K562 (cell line): ENCODE measurements at regions not wholly inside any gene's neighbourhood (a gene's known extent, or its start where the extent isn't known, plus 50 kb on each side); places are given as distances from the start of the nearest gene placed in this dataset.
"Not testable (repeated sequence)": the region's sequence is repeated elsewhere in the genome, so short reads cannot be mapped to it uniquely, and the experiment has no call there.

Experiments used
- ATAC-seq: fragments of 200-7000 bp; cut with Tn5 transposase; 3 replicates; pipeline ENCODE4 v1.9.1; 2020; ENCODE audit warnings: moderate library complexity
- BruUV-seq: library from RNA; stranded (reverse); fragments of 400-500 nt; replicated peaks from 2 replicates; lab custom pipeline; 2021; lab: Mats Ljungman, UMichigan
- CTCF ChIA-PET: fragments of 300-600 bp; formaldehyde crosslinking; extraction: SDS; loops from one replicate; lab custom pipeline; 2021; ENCODE audit warnings: low intra/inter-chr PET ratio; lab: Yijun Ruan, JAX
- POLR2A ChIA-PET: fragments of 300-600, 350-650 bp; sonication (Branson Sonifier 250); formaldehyde crosslinking; extraction: SDS; loops from one replicate; lab custom pipeline; 2021; ENCODE audit warnings: antibody characterized with exemption, inconsistent platforms; lab: Yijun Ruan, JAX
- DNase-seq, 4 experiments: peaks; one replicate each; pipeline versions ENCODE4 v3.0.0 to v3.0.0-alpha.2; 2011 to 2018; ENCODE audit warnings: low spot score in 3 of 4, mixed read lengths in 3 of 4; ENCODE audit errors: extremely low read depth in 1 of 4
- FAIRE-seq: peaks from 2 replicates; lab custom pipeline; 2011; peaks lifted over from hg19 to GRCh38; lab: Jason Lieb, UNC
- H2AFZ ChIP-seq: 2 replicates; pipeline ENCODE4 v1.6.0; 2011; ENCODE audit warnings: low read depth, low read length, control low read depth, inconsistent platforms
- H3K27ac ChIP-seq: fragments of 200-600 bp; 3 replicates; pipeline ENCODE4 v1.8.0; 2011; ENCODE audit warnings: low read depth, mild to moderate bottlenecking, control low read depth, inconsistent platforms, low read length, moderate library complexity, mixed read lengths; ENCODE audit errors: extremely low read depth
- H3K27me3 ChIP-seq, 2 experiments: fragments of 300-600 bp in 1 of 2; 2 replicates in 1 of 2; 3 replicates in 1 of 2; pipeline versions ENCODE4 v1.6.0 to v1.8.0; 2011; ENCODE audit warnings: inconsistent platforms in 2 of 2, low read length in 2 of 2, mild to moderate bottlenecking in 1 of 2, mixed read lengths in 1 of 2, moderate library complexity in 1 of 2; ENCODE audit not compliant: control insufficient read depth in 2 of 2, insufficient read depth in 2 of 2
- H3K36me3 ChIP-seq: fragments of 300-600 bp; 3 replicates; pipeline ENCODE4 v1.8.0; 2011; ENCODE audit warnings: mild to moderate bottlenecking, low read length, inconsistent platforms; ENCODE audit not compliant: control insufficient read depth, insufficient read depth
- H3K4me1 ChIP-seq, 2 experiments: fragments of 200-600 bp in 1 of 2; replicated peaks in 1 of 2; 2 replicates in 1 of 2; 3 replicates in 1 of 2; pipeline versions ENCODE4 v1.5.1 to v1.8.0; 2011; ENCODE audit warnings: inconsistent platforms in 2 of 2, low read length in 2 of 2, mild to moderate bottlenecking in 1 of 2, mixed read lengths in 1 of 2, moderate library complexity in 1 of 2; ENCODE audit not compliant: control insufficient read depth in 2 of 2, insufficient read depth in 2 of 2
- H3K4me2 ChIP-seq: 2 replicates; pipeline ENCODE4 v1.6.1; 2011; ENCODE audit warnings: low read length, control low read depth, inconsistent platforms, mixed read lengths; ENCODE audit not compliant: insufficient read depth
- H3K4me3 ChIP-seq: fragments of 200-600 bp; sonication (generic), shearing (Covaris generic); 2 replicates; pipeline ENCODE4 v1.5.1; 2016; ENCODE audit warnings: control low read depth, inconsistent platforms
- H3K79me2 ChIP-seq: fragments of 200-600 bp; 3 replicates; pipeline ENCODE4 v1.8.0; 2011; ENCODE audit warnings: low read length, inconsistent platforms; ENCODE audit not compliant: control insufficient read depth, insufficient read depth
- H3K9ac ChIP-seq, 2 experiments: 2 replicates each; pipeline versions ENCODE4 v1.6.0 to v1.6.1; 2011; ENCODE audit warnings: low read depth in 2 of 2, low read length in 2 of 2, control low read depth in 1 of 2, inconsistent platforms in 1 of 2, mild to moderate bottlenecking in 1 of 2, mixed read lengths in 1 of 2; ENCODE audit not compliant: insufficient read depth in 1 of 2
- H3K9me1 ChIP-seq: one replicate; pipeline ENCODE4 v1.6.0; 2011; ENCODE audit warnings: inconsistent platforms, mild to moderate bottlenecking, low read length, moderate library complexity; ENCODE audit not compliant: control insufficient read depth, insufficient read depth
- H3K9me3 ChIP-seq: replicated peaks from 2 replicates; pipeline ENCODE4 v1.5.1; 2011; ENCODE audit warnings: low read depth, low read length, inconsistent platforms; ENCODE audit not compliant: control insufficient read depth, insufficient read depth
- H4K20me1 ChIP-seq: replicated peaks from 2 replicates; pipeline ENCODE4 v1.6.1; 2011; ENCODE audit warnings: low read length, inconsistent platforms, mixed read lengths; ENCODE audit not compliant: control insufficient read depth, insufficient read depth
- DEAF1 ChIP-seq: fragments of 450-650 bp; formaldehyde crosslinking; IDR thresholded peaks from 2 replicates; pipeline ENCODE4 v1.4.0; 2020; ENCODE audit warnings: mild to moderate bottlenecking, moderate library complexity
- EGR1 ChIP-seq: fragments of 450-650 bp; conservative IDR thresholded peaks from 2 replicates; pipeline ENCODE4 v1.6.1; 2017; ENCODE audit warnings: mild to moderate bottlenecking
- HMG20B ChIP-seq: fragments of 250-450 bp; sonication (Bioruptor Pico); IDR thresholded peaks from 2 replicates; pipeline ENCODE4 v1.5.0; 2021; ENCODE audit warnings: mild to moderate bottlenecking
- NFXL1 ChIP-seq: fragments of 450-650 bp; formaldehyde crosslinking; IDR thresholded peaks from 2 replicates; pipeline ENCODE4 v1.4.0; 2021; ENCODE audit warnings: mild to moderate bottlenecking
- NR2F6 ChIP-seq: fragments of 450-650 bp; formaldehyde crosslinking; IDR thresholded peaks from 2 replicates; pipeline ENCODE4 v1.4.0; 2020; ENCODE audit warnings: mild to moderate bottlenecking
- ZKSCAN3 ChIP-seq: fragments of 250-450 bp; sonication (Bioruptor Pico); IDR thresholded peaks from 2 replicates; pipeline ENCODE4 v1.4.0; 2020
- ZNF347 ChIP-seq: fragments of 450-650 bp; formaldehyde crosslinking; IDR thresholded peaks from 2 replicates; pipeline ENCODE4 v1.4.0; 2020; ENCODE audit warnings: low read depth, mild to moderate bottlenecking, moderate library complexity
- ZNF518B ChIP-seq: fragments of 250-450 bp; sonication (Bioruptor Pico); IDR thresholded peaks from 2 replicates; pipeline ENCODE4 v1.5.0; 2021; ENCODE audit warnings: mild to moderate bottlenecking, moderate library complexity
- ZNF695 ChIP-seq: fragments of 450-650 bp; formaldehyde crosslinking; IDR thresholded peaks from 2 replicates; pipeline ENCODE4 v1.4.0; 2020; ENCODE audit warnings: mild to moderate bottlenecking, moderate library complexity
- ZNF778 ChIP-seq: fragments of 450-650 bp; formaldehyde crosslinking; IDR thresholded peaks from 2 replicates; pipeline ENCODE4 v1.4.0; 2020; ENCODE audit warnings: mild to moderate bottlenecking, moderate library complexity
- ZNF785 ChIP-seq: fragments of 250-450 bp; sonication (Bioruptor Pico); IDR thresholded peaks from 2 replicates; pipeline ENCODE4 v1.4.0; 2020; ENCODE audit warnings: mild to moderate bottlenecking
- ZSCAN29 ChIP-seq: fragments of 450-650 bp; IDR thresholded peaks from 2 replicates; pipeline ENCODE4 v1.6.1; 2017
- WGBS: fragments of 100-300 bp; shearing (Covaris generic); methylation state at CpG from one replicate; pipeline ENCODE4 v1.1.6; 2016; ENCODE audit warnings: low coverage, mixed read lengths; ENCODE audit not compliant: insufficient coverage; ENCODE audit errors: missing lambda C conversion rate; 5-methylcytosine and 5-hydroxymethylcytosine counted together
- in situ Hi-C: fragments of 300-500 bp; cut with MboI; formaldehyde crosslinking; loops from 4 replicates; pipeline ENCODE4 v1.15.0; 2018; ENCODE audit warnings: inconsistent platforms, mixed read lengths
- intact Hi-C: fragments of 100-400 bp; cut with micrococcal nuclease; formaldehyde crosslinking; loops from 2 replicates; pipeline ENCODE4 v1.14.2; 2022
- TF ChIP-seq, protein P1 (sequence below): fragments of 250-450 bp; sonication (Bioruptor Pico); IDR thresholded peaks from 2 replicates; pipeline ENCODE4 v1.4.0; 2020
- TF ChIP-seq, protein P2 (sequence below): fragments of 250-450 bp; sonication (Bioruptor Pico); IDR thresholded peaks from 2 replicates; pipeline ENCODE4 v1.4.0; 2020; ENCODE audit warnings: mild to moderate bottlenecking, moderate library complexity

DNA sequence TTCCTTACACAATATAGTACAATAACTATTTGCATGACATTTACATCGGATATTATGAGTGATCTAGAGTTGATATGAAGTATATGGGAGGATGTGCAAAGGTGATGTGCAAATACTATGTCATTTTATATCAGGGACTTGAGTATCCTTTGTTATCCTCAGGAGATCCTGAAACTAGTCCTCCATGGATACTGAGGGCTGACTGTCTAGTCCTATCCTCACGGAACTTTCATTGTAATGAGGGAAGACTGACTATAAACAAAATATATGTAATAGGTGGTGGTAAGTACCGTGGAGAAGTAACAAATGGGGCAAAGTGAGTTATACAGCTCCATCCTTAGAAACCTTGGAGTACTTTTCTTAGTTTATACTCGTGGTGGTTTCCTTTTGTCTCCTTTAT, 1373.1 kb downstream of the CDH12 start:
- H2AFZ ChIP-seq, FAIRE-seq, H3K9me1 ChIP-seq, H3K27ac ChIP-seq, H3K36me3 ChIP-seq, H3K4me2 ChIP-seq, H3K4me3 ChIP-seq, POLR2A ChIA-PET, H3K9me3 ChIP-seq, H3K27me3 ChIP-seq, in situ Hi-C loops, H3K9ac ChIP-seq, ATAC-seq, H4K20me1 ChIP-seq, intact Hi-C loops, CTCF ChIA-PET, BruUV-seq, H3K79me2 ChIP-seq: not testable (repeated sequence)
- DNase-seq: peak in 3 of 4 experiments; percentile 12 to 39 (median 28)
- WGBS: 31% methylated on average over 3 of the region's 4 CpGs
- H3K4me1 ChIP-seq: peaks cover 0 to 10% of the 10 kb centered on the region in 2 experiments; a peak in 1 of 5 replicates
- TF ChIP-seq, protein P1, sequence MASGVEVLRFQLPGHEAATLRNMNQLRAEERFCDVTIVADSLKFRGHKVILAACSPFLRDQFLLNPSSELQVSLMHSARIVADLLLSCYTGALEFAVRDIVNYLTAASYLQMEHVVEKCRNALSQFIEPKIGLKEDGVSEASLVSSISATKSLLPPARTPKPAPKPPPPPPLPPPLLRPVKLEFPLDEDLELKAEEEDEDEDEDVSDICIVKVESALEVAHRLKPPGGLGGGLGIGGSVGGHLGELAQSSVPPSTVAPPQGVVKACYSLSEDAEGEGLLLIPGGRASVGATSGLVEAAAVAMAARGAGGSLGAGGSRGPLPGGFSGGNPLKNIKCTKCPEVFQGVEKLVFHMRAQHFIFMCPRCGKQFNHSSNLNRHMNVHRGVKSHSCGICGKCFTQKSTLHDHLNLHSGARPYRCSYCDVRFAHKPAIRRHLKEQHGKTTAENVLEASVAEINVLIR (CRISPR knock-in tag): peak; percentile 23; the same call in 1 of the 2 replicates
- TF ChIP-seq, protein P2, sequence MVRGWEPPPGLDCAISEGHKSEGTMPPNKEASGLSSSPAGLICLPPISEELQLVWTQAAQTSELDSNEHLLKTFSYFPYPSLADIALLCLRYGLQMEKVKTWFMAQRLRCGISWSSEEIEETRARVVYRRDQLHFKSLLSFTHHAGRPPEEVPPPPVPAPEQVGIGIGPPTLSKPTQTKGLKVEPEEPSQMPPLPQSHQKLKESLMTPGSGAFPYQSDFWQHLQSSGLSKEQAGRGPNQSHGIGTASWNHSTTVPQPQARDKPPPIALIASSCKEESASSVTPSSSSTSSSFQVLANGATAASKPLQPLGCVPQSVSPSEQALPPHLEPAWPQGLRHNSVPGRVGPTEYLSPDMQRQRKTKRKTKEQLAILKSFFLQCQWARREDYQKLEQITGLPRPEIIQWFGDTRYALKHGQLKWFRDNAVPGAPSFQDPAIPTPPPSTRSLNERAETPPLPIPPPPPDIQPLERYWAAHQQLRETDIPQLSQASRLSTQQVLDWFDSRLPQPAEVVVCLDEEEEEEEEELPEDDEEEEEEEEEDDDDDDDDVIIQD: peak; percentile 76; the same call in 1 of the 2 replicates
- TF ChIP-seq NFXL1 (CRISPR knock-in tag) (0 out of 2 replicates have a peak, but pooled peaks have one; percentile 19), ZNF778 (CRISPR knock-in tag) (peak; percentile 61; the same call in 1 of the 2 replicates), EGR1 (0 out of 2 replicates have a peak, but pooled peaks have one; percentile 17), ZSCAN29 (0 out of 2 replicates have a peak, but pooled peaks have one; percentile 30), NR2F6 (CRISPR knock-in tag) (peak; percentile 30; the same call in 1 of the 2 replicates), ZNF347 (peak; percentile 39; the same call in 1 of the 2 replicates), ZNF785 (CRISPR knock-in tag) (peak; percentile 18; the same call in 1 of the 2 replicates), DEAF1 (0 out of 2 replicates have a peak, but pooled peaks have one; percentile 1), ZNF695 (CRISPR knock-in tag) (0 out of 2 replicates have a peak, but pooled peaks have one; percentile 31), ZNF518B (CRISPR knock-in tag) (peak; percentile 39; the same call in 1 of the 2 replicates), ZKSCAN3 (CRISPR knock-in tag) (peak; percentile 40; the same call in 1 of the 2 replicates), HMG20B (CRISPR knock-in tag) (peak; percentile 38; the same call in 1 of the 2 replicates)
